ENCODE measurements at regions not wholly inside any gene's neighbourhood (a gene's known extent, or its start where the extent isn't known, plus 50 kb on each side); places are given as distances from the start of the nearest gene placed in this dataset.

GRCh38 chr20:48171071-48171470, 385.8 kb upstream of the SULF2 start:
- Histone ChIP-seq H3K27me3 (ENCODE audit: control insufficient read depth in 1 of 2, insufficient read depth in 2 of 2, low read length in 2 of 2) (no peaks in the 10 kb centered on the region), H3K9ac (ENCODE audit: low read depth in 1 of 2, low read length in 2 of 2) (no peak overlapping the region), H3K4me3 (ENCODE audit: low read depth in 1 of 2, low read length in 2 of 2) (no peak overlapping the region), H3K27ac (ENCODE audit: low read depth, low read length) (no peak overlapping the region), H3K4me1 (ENCODE audit: control insufficient read depth in 1 of 2, insufficient read depth in 2 of 2, low read length in 2 of 2) (no peaks in the 10 kb centered on the region), H3K9me3 (ENCODE audit: control insufficient read depth in 1 of 2, low read length in 2 of 2) (no peaks in the 10 kb centered on the region), H3K36me3 (ENCODE audit: control insufficient read depth in 1 of 2, insufficient read depth in 2 of 2, low read length in 2 of 2) (no peaks in the 10 kb centered on the region)

GRCh38 chr20:48170625-48171024, 385.3 kb upstream of the SULF2 start:
- Histone ChIP-seq H3K36me3 (ENCODE audit: control insufficient read depth in 1 of 2, insufficient read depth in 2 of 2, low read length in 2 of 2) (no peaks in the 10 kb centered on the region), H3K4me3 (ENCODE audit: low read depth in 1 of 2, low read length in 2 of 2) (no peak overlapping the region), H3K27me3 (ENCODE audit: control insufficient read depth in 1 of 2, insufficient read depth in 2 of 2, low read length in 2 of 2) (no peaks in the 10 kb centered on the region), H3K27ac (ENCODE audit: low read depth, low read length) (no peak overlapping the region), H3K4me1 (ENCODE audit: control insufficient read depth in 1 of 2, insufficient read depth in 2 of 2, low read length in 2 of 2) (no peaks in the 10 kb centered on the region), H3K9ac (ENCODE audit: low read depth in 1 of 2, low read length in 2 of 2) (no peak overlapping the region), H3K9me3 (ENCODE audit: control insufficient read depth in 1 of 2, low read length in 2 of 2) (no peaks in the 10 kb centered on the region)

GRCh38 chr20:48169650-48170225, 384.5 kb upstream of the SULF2 start:
- no peak overlapping the region for H3K9ac ChIP-seq (ENCODE audit: low read depth in 1 of 2, low read length in 2 of 2)
- H3K4me1 ChIP-seq (ENCODE audit: control insufficient read depth in 1 of 2, insufficient read depth in 2 of 2, low read length in 2 of 2) = no peaks in the 10 kb centered on the region
- H3K9me3 ChIP-seq (ENCODE audit: control insufficient read depth in 1 of 2, low read length in 2 of 2) = no peaks in the 10 kb centered on the region
- H3K4me3 ChIP-seq (ENCODE audit: low read depth in 1 of 2, low read length in 2 of 2) = no peak overlapping the region
- H3K36me3 ChIP-seq (ENCODE audit: control insufficient read depth in 1 of 2, insufficient read depth in 2 of 2, low read length in 2 of 2) = no peaks in the 10 kb centered on the region
- no peaks in the 10 kb centered on the region for H3K27me3 ChIP-seq (ENCODE audit: control insufficient read depth in 1 of 2, insufficient read depth in 2 of 2, low read length in 2 of 2)
- no peak overlapping the region for H3K27ac ChIP-seq (ENCODE audit: low read depth, low read length)

GRCh38 chr20:48166082-48166835, 381.0 kb upstream of the SULF2 start:
- Histone ChIP-seq H3K27me3 (ENCODE audit: control insufficient read depth in 1 of 2, insufficient read depth in 2 of 2, low read length in 2 of 2) (no peaks in the 10 kb centered on the region), H3K9me3 (ENCODE audit: control insufficient read depth in 1 of 2, low read length in 2 of 2) (no peaks in the 10 kb centered on the region), H3K4me3 (ENCODE audit: low read depth in 1 of 2, low read length in 2 of 2) (no peak overlapping the region), H3K36me3 (ENCODE audit: control insufficient read depth in 1 of 2, insufficient read depth in 2 of 2, low read length in 2 of 2) (no peaks in the 10 kb centered on the region), H3K4me1 (ENCODE audit: control insufficient read depth in 1 of 2, insufficient read depth in 2 of 2, low read length in 2 of 2) (no peaks in the 10 kb centered on the region), H3K9ac (ENCODE audit: low read depth in 1 of 2, low read length in 2 of 2) (no peak overlapping the region), H3K27ac (ENCODE audit: low read depth, low read length) (no peak overlapping the region)

GRCh38 chr20:48165401-48165685, 380.1 kb upstream of the SULF2 start:
- no peaks in the 10 kb centered on the region for H3K36me3 ChIP-seq (ENCODE audit: control insufficient read depth in 1 of 2, insufficient read depth in 2 of 2, low read length in 2 of 2)
- H3K4me3 ChIP-seq (ENCODE audit: low read depth in 1 of 2, low read length in 2 of 2) = no peak overlapping the region
- H3K27me3 ChIP-seq (ENCODE audit: control insufficient read depth in 1 of 2, insufficient read depth in 2 of 2, low read length in 2 of 2) = no peaks in the 10 kb centered on the region
- H3K9ac ChIP-seq (ENCODE audit: low read depth in 1 of 2, low read length in 2 of 2) = no peak overlapping the region
- no peaks in the 10 kb centered on the region for H3K4me1 ChIP-seq (ENCODE audit: control insufficient read depth in 1 of 2, insufficient read depth in 2 of 2, low read length in 2 of 2)
- H3K9me3 ChIP-seq (ENCODE audit: control insufficient read depth in 1 of 2, low read length in 2 of 2) = no peaks in the 10 kb centered on the region
- H3K27ac ChIP-seq (ENCODE audit: low read depth, low read length) = no peak overlapping the region

GRCh38 chr20:48164566-48165400, 379.5 kb upstream of the SULF2 start:
- no peak overlapping the region for H3K4me3 ChIP-seq (ENCODE audit: low read depth in 1 of 2, low read length in 2 of 2)
- no peaks in the 10 kb centered on the region for H3K27me3 ChIP-seq (ENCODE audit: control insufficient read depth in 1 of 2, insufficient read depth in 2 of 2, low read length in 2 of 2)
- H3K36me3 ChIP-seq (ENCODE audit: control insufficient read depth in 1 of 2, insufficient read depth in 2 of 2, low read length in 2 of 2) = no peaks in the 10 kb centered on the region
- H3K9me3 ChIP-seq (ENCODE audit: control insufficient read depth in 1 of 2, low read length in 2 of 2) = no peaks in the 10 kb centered on the region
- no peak overlapping the region for H3K27ac ChIP-seq (ENCODE audit: low read depth, low read length)
- H3K9ac ChIP-seq (ENCODE audit: low read depth in 1 of 2, low read length in 2 of 2) = no peak overlapping the region
- no peaks in the 10 kb centered on the region for H3K4me1 ChIP-seq (ENCODE audit: control insufficient read depth in 1 of 2, insufficient read depth in 2 of 2, low read length in 2 of 2)

- no peak overlapping the region for H3K9ac ChIP-seq (ENCODE audit: low read depth in 1 of 2, low read length in 2 of 2)
- H3K36me3 ChIP-seq (ENCODE audit: control insufficient read depth in 1 of 2, insufficient read depth in 2 of 2, low read length in 2 of 2) = no peaks in the 10 kb centered on the region
- H3K4me3 ChIP-seq (ENCODE audit: low read depth in 1 of 2, low read length in 2 of 2) = no peak overlapping the region
- no peaks in the 10 kb centered on the region for H3K27me3 ChIP-seq (ENCODE audit: control insufficient read depth in 1 of 2, insufficient read depth in 2 of 2, low read length in 2 of 2)
- no peaks in the 10 kb centered on the region for H3K9me3 ChIP-seq (ENCODE audit: control insufficient read depth in 1 of 2, low read length in 2 of 2)
- H3K4me1 ChIP-seq (ENCODE audit: control insufficient read depth in 1 of 2, insufficient read depth in 2 of 2, low read length in 2 of 2) = no peaks in the 10 kb centered on the region
- H3K27ac ChIP-seq (ENCODE audit: low read depth, low read length) = no peak overlapping the region
Measured at GRCh38 chr20:48164034-48164433, 378.8 kb upstream of the SULF2 start.

- H3K9ac ChIP-seq (ENCODE audit: low read depth in 1 of 2, low read length in 2 of 2) = no peak overlapping the region
- no peaks in the 10 kb centered on the region for H3K36me3 ChIP-seq (ENCODE audit: control insufficient read depth in 1 of 2, insufficient read depth in 2 of 2, low read length in 2 of 2)
- no peaks in the 10 kb centered on the region for H3K27me3 ChIP-seq (ENCODE audit: control insufficient read depth in 1 of 2, insufficient read depth in 2 of 2, low read length in 2 of 2)
- H3K4me3 ChIP-seq (ENCODE audit: low read depth in 1 of 2, low read length in 2 of 2) = no peak overlapping the region
- H3K4me1 ChIP-seq (ENCODE audit: control insufficient read depth in 1 of 2, insufficient read depth in 2 of 2, low read length in 2 of 2) = no peaks in the 10 kb centered on the region
- H3K27ac ChIP-seq (ENCODE audit: low read depth, low read length) = no peak overlapping the region
- no peaks in the 10 kb centered on the region for H3K9me3 ChIP-seq (ENCODE audit: control insufficient read depth in 1 of 2, low read length in 2 of 2)
Measured at GRCh38 chr20:48163505-48163904, 378.2 kb upstream of the SULF2 start.

- Histone ChIP-seq H3K4me1 (ENCODE audit: control insufficient read depth in 1 of 2, insufficient read depth in 2 of 2, low read length in 2 of 2) (no peaks in the 10 kb centered on the region), H3K4me3 (ENCODE audit: low read depth in 1 of 2, low read length in 2 of 2) (no peak overlapping the region), H3K27me3 (ENCODE audit: control insufficient read depth in 1 of 2, insufficient read depth in 2 of 2, low read length in 2 of 2) (no peaks in the 10 kb centered on the region), H3K27ac (ENCODE audit: low read depth, low read length) (no peak overlapping the region), H3K9ac (ENCODE audit: low read depth in 1 of 2, low read length in 2 of 2) (no peak overlapping the region), H3K36me3 (ENCODE audit: control insufficient read depth in 1 of 2, insufficient read depth in 2 of 2, low read length in 2 of 2) (no peaks in the 10 kb centered on the region), H3K9me3 (ENCODE audit: control insufficient read depth in 1 of 2, low read length in 2 of 2) (no peaks in the 10 kb centered on the region)
Measured at GRCh38 chr20:48162621-48163020, 377.3 kb upstream of the SULF2 start.
